HL-60 (cell line): ENCODE measurements at regions not wholly inside any gene's neighbourhood (a gene's known extent, or its start where the extent isn't known, plus 50 kb on each side); places are given as distances from the start of the nearest gene placed in this dataset.

Experiments
- POLR2AphosphoS5 ChIP-seq: IDR thresholded peaks from 2 replicates; pipeline ENCODE4 v1.6.1; 2012; ENCODE audit warnings: low read depth
- SPI1 ChIP-seq: IDR thresholded peaks from 2 replicates; pipeline ENCODE4 v1.6.1; 2012; ENCODE audit warnings: low read depth, mild to moderate bottlenecking, borderline replicate concordance
- TF ChIP-seq, protein P1 (sequence below): IDR thresholded peaks from one replicate; pipeline ENCODE4 v1.5.1; 2011; ENCODE audit warnings: low read length, control low read depth, inconsistent platforms; ENCODE audit not compliant: insufficient read depth
- TF ChIP-seq, protein P2 (sequence below): IDR thresholded peaks from 2 replicates; pipeline ENCODE4 v1.6.1; 2012; ENCODE audit warnings: low read depth; ENCODE audit not compliant: insufficient replicate concordance

DNA sequence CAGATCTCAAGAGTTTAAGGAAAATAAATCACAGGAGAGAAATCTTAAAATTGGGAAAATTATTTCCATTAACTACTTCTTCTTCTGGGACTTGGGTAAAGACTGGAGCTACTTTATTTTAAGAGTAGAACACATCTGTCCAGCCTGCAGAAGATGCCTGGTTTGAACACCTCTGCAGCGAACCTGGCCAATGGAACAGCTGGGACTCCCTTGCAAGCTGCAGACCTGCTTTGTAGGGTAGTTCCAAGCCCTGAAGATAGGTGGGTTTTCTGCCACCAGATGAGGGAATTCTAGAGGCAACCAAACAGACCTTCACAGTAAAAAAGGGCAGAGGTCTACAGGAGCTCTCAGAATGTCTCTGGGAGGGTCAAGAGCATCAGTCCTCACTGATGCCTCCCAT is 86.5 kb upstream of the CACNA1E start:
- TF ChIP-seq, protein P1, sequence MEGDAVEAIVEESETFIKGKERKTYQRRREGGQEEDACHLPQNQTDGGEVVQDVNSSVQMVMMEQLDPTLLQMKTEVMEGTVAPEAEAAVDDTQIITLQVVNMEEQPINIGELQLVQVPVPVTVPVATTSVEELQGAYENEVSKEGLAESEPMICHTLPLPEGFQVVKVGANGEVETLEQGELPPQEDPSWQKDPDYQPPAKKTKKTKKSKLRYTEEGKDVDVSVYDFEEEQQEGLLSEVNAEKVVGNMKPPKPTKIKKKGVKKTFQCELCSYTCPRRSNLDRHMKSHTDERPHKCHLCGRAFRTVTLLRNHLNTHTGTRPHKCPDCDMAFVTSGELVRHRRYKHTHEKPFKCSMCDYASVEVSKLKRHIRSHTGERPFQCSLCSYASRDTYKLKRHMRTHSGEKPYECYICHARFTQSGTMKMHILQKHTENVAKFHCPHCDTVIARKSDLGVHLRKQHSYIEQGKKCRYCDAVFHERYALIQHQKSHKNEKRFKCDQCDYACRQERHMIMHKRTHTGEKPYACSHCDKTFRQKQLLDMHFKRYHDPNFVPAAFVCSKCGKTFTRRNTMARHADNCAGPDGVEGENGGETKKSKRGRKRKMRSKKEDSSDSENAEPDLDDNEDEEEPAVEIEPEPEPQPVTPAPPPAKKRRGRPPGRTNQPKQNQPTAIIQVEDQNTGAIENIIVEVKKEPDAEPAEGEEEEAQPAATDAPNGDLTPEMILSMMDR = no peak
- TF ChIP-seq POLR2AphosphoS5 (no peak), SPI1 (no peak)
- TF ChIP-seq, protein P2, sequence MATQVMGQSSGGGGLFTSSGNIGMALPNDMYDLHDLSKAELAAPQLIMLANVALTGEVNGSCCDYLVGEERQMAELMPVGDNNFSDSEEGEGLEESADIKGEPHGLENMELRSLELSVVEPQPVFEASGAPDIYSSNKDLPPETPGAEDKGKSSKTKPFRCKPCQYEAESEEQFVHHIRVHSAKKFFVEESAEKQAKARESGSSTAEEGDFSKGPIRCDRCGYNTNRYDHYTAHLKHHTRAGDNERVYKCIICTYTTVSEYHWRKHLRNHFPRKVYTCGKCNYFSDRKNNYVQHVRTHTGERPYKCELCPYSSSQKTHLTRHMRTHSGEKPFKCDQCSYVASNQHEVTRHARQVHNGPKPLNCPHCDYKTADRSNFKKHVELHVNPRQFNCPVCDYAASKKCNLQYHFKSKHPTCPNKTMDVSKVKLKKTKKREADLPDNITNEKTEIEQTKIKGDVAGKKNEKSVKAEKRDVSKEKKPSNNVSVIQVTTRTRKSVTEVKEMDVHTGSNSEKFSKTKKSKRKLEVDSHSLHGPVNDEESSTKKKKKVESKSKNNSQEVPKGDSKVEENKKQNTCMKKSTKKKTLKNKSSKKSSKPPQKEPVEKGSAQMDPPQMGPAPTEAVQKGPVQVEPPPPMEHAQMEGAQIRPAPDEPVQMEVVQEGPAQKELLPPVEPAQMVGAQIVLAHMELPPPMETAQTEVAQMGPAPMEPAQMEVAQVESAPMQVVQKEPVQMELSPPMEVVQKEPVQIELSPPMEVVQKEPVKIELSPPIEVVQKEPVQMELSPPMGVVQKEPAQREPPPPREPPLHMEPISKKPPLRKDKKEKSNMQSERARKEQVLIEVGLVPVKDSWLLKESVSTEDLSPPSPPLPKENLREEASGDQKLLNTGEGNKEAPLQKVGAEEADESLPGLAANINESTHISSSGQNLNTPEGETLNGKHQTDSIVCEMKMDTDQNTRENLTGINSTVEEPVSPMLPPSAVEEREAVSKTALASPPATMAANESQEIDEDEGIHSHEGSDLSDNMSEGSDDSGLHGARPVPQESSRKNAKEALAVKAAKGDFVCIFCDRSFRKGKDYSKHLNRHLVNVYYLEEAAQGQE = no peak
